ENCODE measurements at regions not wholly inside any gene's neighbourhood (a gene's known extent, or its start where the extent isn't known, plus 50 kb on each side); places are given as distances from the start of the nearest gene placed in this dataset.

- TF ChIP-seq EZH2 (IDR thresholded peaks at IDR 0.05; ENCODE audit: borderline replicate concordance, low read length) (no peak), CTCF (IDR thresholded peaks at IDR 0.05; ENCODE audit: low read length) (no peak)
Measured at GRCh38 chr6:81562169-81562568, 190.3 kb downstream of the TENT5A start.

All from OCI-LY1 (cell line).